Brain microvascular endothelial cell (primary cell): ENCODE measurements at regions not wholly inside any gene's neighbourhood (a gene's known extent, or its start where the extent isn't known, plus 50 kb on each side); places are given as distances from the start of the nearest gene placed in this dataset.

Source experiments
- DNase-seq: peaks from one replicate; pipeline ENCODE4 v3.0.0-alpha.2; 2020
- H3K27ac ChIP-seq: fragments of 250-450 bp; sonication (Bioruptor Pico); 2 replicates; pipeline ENCODE4 v1.5.1; 2020; ENCODE audit warnings: mild to moderate bottlenecking, moderate library complexity
- H3K27me3 ChIP-seq: fragments of 250-450 bp; sonication (Bioruptor Pico); replicated peaks from 2 replicates; pipeline ENCODE4 v1.5.1; 2020; ENCODE audit warnings: mild to moderate bottlenecking
- H3K36me3 ChIP-seq: fragments of 250-450 bp; sonication (Bioruptor Pico); replicated peaks from 2 replicates; pipeline ENCODE4 v1.5.1; 2020; ENCODE audit warnings: mild to moderate bottlenecking
- H3K4me3 ChIP-seq: 2 replicates; pipeline ENCODE4 v1.5.1; 2011; ENCODE audit warnings: low read depth, mild to moderate bottlenecking, control low read depth, low read length, moderate library complexity
- in situ Hi-C: cut with HindIII; loops from 2 replicates; pipeline ENCODE4 v1.10.0; 2017; ENCODE audit warnings: low sequenced_read_pairs, low pct_ligation_motif_present
- TF ChIP-seq, protein P1 (sequence below): IDR thresholded peaks from 2 replicates; pipeline ENCODE4 v1.5.1; 2011; ENCODE audit warnings: low read depth, mild to moderate bottlenecking, moderate library complexity, low read length, control low read depth, inconsistent platforms; ENCODE audit errors: missing control alignments

DNA sequence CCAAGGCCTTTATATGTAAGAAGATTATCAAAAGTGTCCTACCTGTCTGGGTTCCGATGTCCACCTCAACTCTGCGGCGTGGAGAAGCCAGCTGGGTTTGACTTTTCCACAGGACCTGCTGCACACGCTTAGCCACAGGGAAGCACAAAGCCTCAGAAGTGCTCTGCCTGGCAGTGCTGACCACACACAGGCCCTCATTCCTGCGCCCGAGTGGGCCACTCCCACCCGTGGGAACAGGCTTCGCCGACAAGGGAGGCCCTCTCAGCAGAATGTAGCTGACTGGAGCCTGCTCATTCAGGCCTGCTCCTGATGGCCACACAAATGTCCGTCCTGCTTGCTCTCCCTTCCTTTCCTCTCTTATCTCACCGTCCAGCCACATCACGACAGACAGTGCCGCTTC is 221.4 kb upstream of the LRRN1 start:
- DNase-seq: no peak
- in situ Hi-C loops: no loop called here
- Histone ChIP-seq H3K4me3 (no peak overlapping the region), H3K27me3 (no peaks in the 10 kb centered on the region), H3K36me3 (no peaks in the 10 kb centered on the region), H3K27ac (no peak overlapping the region)
- TF ChIP-seq, protein P1, sequence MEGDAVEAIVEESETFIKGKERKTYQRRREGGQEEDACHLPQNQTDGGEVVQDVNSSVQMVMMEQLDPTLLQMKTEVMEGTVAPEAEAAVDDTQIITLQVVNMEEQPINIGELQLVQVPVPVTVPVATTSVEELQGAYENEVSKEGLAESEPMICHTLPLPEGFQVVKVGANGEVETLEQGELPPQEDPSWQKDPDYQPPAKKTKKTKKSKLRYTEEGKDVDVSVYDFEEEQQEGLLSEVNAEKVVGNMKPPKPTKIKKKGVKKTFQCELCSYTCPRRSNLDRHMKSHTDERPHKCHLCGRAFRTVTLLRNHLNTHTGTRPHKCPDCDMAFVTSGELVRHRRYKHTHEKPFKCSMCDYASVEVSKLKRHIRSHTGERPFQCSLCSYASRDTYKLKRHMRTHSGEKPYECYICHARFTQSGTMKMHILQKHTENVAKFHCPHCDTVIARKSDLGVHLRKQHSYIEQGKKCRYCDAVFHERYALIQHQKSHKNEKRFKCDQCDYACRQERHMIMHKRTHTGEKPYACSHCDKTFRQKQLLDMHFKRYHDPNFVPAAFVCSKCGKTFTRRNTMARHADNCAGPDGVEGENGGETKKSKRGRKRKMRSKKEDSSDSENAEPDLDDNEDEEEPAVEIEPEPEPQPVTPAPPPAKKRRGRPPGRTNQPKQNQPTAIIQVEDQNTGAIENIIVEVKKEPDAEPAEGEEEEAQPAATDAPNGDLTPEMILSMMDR: no peak

DNA sequence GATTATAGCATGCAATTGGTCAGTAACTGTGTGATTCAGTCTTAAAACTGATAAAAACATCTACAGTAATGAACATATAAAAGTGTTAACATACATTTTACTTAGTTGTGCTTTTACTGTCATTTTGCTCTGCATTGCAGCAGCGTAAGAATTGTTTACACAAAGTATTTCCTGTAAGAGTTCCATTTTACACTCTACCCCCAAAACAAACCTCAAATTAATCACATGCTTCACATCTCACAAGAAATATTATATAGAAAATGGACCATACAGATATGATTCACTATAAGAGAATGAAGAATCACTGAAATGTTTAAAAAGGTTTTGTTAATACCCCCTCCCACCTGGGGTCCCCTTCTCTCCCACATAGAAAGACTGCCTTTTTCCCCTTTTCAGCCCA is 225.9 kb upstream of the LRRN1 start:
- H3K27ac ChIP-seq: no peak overlapping the region
- in situ Hi-C loops: no loop called here

DNA sequence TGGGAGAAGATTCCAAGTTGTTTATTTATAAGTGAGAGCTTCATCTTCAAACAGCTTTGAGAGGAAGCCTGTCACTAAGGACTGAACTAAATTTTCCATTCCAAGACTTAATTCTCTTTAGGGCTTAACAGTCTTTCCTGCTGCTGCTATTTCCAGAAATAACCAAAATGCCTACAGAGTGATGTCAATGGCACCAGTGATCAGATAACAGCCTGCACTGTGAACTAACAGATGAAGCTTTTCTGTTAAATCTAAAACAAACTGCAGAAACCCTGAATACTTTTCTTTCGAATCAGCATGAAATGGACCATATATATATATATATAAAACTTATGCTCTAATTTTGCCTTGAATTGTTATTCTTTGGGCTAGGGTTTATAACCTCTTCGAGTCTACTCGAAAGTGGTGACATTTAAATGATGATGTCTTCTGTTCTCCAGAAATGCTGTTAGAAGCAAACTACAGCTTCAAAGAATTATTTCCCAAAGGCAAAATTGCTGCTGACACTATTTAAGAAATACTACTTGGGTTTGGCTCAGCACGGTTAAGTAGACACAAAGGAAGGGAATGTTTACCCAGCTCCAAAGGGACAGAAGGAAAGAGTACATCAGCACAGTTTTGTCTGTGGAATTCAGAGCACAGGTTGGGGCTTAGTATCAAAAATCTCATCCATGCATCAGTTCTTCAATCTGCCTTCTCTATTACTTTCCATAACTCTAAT is 238.5 kb upstream of the LRRN1 start:
- Histone ChIP-seq H3K4me3 (no peak overlapping the region), H3K27me3 (no peaks in the 10 kb centered on the region), H3K27ac (no peak overlapping the region), H3K36me3 (no peaks in the 10 kb centered on the region)
- in situ Hi-C loops: no loop called here
- TF ChIP-seq, protein P1: no peak
- peak; percentile 0 for DNase-seq

More for the DNA sequence above, 225.9 kb upstream of the LRRN1 start:
- Histone ChIP-seq H3K36me3 (no peaks in the 10 kb centered on the region), H3K27me3 (no peaks in the 10 kb centered on the region), H3K4me3 (no peak overlapping the region)
- DNase-seq: no peak
- TF ChIP-seq, protein P1: no peak

DNA sequence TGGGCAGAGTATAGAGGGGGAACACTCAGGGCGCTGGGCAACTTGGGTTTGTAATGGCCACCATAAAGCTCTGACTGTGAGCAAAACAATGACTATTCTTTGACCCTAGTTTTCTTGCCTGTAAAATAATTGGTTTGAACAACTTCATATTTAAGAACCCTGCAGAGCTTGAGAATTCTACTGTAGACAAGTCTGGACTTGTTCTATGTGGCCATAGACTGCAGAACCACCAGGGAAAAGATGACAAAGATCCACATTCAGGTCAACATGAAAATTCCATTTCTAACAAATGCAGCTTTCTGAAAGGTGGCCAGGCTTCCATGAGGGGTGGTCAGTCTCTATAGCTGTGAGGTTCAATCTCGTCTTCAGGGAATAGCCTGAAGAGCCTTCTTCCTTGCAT is 239.4 kb upstream of the LRRN1 start:
- no peaks in the 10 kb centered on the region for H3K36me3 ChIP-seq
- in situ Hi-C loops: no loop called here
- TF ChIP-seq, protein P1: no peak
- H3K27me3 ChIP-seq: no peaks in the 10 kb centered on the region
- no peak for DNase-seq
- H3K4me3 ChIP-seq: no peak overlapping the region
- no peak overlapping the region for H3K27ac ChIP-seq

DNA sequence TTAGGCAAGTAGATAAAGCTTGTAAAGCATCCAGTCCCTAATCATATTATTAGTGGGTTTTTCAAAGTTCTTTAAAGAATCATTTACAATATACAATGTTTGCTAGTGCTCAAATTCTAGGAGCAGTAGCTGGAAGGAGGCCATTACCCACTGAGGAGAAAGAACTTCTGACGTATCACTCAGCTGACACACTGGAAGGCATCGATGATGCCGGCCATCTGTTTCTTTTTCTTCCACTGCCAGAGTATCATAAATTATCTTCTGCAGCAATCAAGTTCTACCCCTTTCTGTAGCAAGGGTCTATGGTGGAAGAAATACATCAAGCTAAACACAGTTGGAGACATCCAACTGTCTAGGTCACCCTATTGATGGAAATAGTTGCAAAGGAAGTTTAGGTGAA is 243.2 kb upstream of the LRRN1 start:
- Histone ChIP-seq H3K27me3 (no peaks in the 10 kb centered on the region), H3K36me3 (no peaks in the 10 kb centered on the region), H3K4me3 (no peak overlapping the region), H3K27ac (no peak overlapping the region)
- no peak for DNase-seq
- TF ChIP-seq, protein P1: no peak
- in situ Hi-C loops: no loop called here

DNA sequence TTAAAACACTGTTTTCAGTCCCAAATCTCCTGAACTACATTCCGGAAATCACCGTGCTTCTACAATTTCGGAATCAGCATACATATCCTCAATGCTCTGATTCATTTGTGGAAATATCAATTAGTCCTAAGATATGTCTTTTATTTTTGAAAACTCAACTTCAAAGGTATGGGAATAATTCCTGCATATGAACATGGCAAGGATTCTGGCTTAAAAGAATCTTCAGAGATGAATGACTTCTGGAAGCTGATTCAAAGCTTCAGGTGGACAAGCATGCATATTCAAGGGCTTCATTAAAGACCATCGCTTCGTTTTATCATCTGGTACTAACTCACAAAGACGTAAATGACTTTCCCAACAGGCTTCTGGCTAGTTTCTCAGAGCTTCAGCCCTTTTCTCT is 246.0 kb upstream of the LRRN1 start:
- Histone ChIP-seq H3K27me3 (no peaks in the 10 kb centered on the region), H3K36me3 (no peaks in the 10 kb centered on the region), H3K27ac (no peak overlapping the region), H3K4me3 (no peak overlapping the region)
- TF ChIP-seq, protein P1: no peak
- DNase-seq: no peak
- in situ Hi-C loops: no loop called here
